ENCODE measurements at regions not wholly inside any gene's neighbourhood (a gene's known extent, or its start where the extent isn't known, plus 50 kb on each side); places are given as distances from the start of the nearest gene placed in this dataset.
"Not testable (repeated sequence)": the region's sequence is repeated elsewhere in the genome, so short reads cannot be mapped to it uniquely, and the experiment has no call there.

GRCh38 chr12:58009405-58010195 is 68.2 kb downstream of the ATP23 start:
- no peak for DNase-seq (ENCODE audit: low spot score)

DNA sequence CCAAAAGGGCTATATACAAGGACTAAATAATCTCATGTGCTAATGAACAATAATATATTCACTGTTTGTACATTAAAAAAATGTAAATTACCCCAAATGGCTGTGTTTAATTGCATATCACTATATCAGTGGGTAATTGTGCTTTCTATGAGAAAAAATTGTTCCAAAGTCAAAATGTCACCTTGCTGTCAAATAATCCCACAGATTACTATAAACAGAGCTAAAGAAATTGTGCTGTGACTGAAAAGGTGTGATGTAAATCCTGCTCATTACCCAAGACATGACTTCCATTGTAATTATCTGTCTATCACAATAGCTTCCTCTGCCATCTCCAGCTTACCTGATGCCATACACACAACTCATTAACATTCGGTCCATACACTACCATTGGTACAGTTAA is 70.3 kb downstream of the ATP23 start:
- no peak for DNase-seq (ENCODE audit: low spot score)

GRCh38 chr12:58022379-58023020 is 81.1 kb downstream of the ATP23 start:
- not testable (repeated sequence) for DNase-seq (ENCODE audit: low spot score)

- no peak for DNase-seq (ENCODE audit: low spot score)
Measured at GRCh38 chr12:58025431-58025830, 84.1 kb downstream of the ATP23 start.

DNA sequence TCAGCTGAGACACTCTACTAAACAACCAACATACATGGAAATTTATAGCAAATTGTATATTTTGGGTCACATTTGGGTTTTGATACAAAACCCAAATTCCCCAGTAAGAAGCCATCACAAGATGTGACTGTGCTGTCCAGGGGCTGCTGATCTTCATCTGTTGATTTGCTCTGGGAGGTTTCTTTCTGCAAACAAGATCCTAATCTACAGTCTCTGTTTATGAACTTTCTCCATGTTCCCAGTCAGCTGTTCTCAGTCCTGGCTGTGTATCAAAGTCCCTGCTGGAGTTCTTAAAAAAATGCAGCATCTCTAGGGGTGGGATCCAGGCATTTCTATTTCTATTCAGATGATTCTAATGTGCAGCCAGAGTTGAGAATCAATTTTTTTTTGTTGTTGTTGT is 85.1 kb downstream of the ATP23 start:
- DNase-seq (ENCODE audit: low spot score) = no peak

DNA sequence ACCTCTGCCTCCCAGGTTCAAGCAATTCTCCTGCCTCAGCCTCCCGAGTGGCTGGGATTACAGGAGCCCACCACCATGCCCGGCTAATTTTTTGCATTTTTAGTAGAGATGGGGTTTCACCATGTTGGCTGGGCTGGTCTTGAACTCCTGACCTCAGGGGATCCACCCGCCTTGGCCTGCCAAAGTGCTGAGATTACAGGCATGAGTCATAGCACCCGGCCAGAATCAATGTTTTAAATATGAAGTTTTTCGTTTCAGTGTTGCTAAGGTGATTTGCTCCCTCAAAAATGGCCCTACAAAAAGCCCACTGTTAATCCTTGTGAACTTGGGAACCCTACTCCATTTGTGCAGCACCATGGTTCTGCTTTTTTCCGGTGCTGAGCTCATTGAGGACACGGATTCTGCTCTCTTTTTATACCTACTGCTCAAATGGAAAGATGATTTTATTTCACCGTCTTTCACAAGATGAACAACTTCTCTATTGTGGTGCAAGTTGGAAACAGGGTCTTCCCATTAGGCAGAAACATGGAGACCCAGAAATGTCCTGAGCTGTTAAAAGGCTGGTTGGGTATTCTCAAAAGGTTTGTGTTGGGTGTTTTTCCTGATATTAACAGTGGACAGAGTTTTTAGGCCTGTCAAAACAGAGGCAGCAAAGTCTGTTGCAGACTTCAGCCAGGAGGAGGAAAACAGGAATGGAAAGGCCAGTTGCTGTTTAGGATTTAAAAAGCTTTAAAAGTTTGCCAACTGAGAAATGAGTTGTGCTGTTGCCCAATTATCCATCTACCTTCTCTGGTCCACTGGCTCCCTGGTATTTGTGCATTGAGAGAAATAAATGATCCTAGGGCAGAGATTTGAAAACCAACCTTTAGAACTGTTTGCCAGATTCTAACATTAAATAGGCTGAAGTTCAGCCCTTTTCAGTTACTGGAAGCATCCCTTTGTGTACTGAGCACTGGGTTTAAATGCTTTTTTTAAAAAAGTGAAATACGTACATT is 85.8 kb downstream of the ATP23 start:
- no peak for DNase-seq (ENCODE audit: low spot score)

DNA sequence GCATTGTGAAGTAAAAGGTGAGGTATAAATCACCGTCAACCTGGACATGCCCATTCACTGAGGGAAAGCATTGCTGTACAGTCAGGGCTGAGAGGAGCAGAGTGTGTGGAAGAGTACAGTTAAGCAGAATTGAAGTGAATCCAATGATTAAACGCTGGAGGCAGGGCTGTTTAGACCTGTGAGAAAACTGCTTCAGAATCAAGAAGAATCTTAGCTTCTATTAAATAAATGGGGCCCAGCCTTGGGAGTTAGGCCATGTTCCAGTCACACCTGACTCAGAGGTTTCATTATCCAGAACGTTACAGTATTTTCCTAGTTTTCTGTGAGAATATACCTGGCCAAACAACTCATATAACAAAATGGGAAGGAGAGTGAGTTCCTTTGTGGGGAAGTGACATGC is 86.9 kb downstream of the ATP23 start:
- no peak for DNase-seq (ENCODE audit: low spot score)

DNA sequence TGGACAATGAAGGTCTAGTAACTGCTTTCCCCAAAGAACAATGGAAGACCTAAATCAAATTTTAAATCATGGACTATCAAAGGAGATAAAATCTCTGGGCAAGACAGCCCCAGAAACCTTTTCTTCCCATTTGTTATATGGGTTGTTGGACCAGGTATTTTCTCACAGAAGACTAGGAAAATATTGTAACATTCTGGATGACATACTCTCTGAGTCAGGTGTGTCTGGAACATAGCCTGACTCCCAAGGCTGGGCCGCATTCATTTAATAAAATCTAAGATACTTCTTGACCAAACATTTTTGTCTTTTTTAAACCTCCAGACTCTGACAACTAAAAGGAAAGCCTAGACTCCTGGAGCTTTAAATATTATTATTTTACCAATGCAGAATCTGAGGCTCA is 87.9 kb downstream of the ATP23 start:
- DNase-seq (ENCODE audit: low spot score) = no peak

GRCh38 chr12:58030566-58031279 is 89.4 kb downstream of the ATP23 start:
- DNase-seq (ENCODE audit: low spot score) = no peak

GRCh38 chr12:58032156-58032555 is 90.8 kb downstream of the ATP23 start:
- DNase-seq (ENCODE audit: low spot score) = no peak

DNA sequence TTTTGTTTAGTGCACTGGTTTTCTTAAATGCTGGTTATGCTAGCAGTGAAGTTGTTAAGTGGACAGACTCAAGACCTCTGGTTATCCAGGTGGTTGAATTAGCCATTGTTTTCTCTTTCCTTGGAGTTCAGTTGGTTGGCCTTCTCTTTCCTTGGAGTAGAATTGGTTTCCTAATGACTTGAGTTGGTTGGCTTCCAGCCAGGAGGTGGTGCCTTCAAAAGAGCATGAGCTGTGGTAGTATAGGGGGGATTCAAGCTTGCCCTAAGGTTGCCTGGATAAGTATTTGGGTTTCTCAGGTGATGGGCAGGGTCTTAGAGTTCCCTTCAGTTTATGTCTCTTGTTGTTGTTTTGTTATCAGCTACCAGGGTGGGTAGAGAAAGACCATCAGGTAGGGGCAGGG is 92.5 kb downstream of the ATP23 start:
- no peak for DNase-seq (ENCODE audit: low spot score)

- no peak for DNase-seq (ENCODE audit: low spot score)
Measured at GRCh38 chr12:58034311-58034710, 92.9 kb downstream of the ATP23 start.

DNA sequence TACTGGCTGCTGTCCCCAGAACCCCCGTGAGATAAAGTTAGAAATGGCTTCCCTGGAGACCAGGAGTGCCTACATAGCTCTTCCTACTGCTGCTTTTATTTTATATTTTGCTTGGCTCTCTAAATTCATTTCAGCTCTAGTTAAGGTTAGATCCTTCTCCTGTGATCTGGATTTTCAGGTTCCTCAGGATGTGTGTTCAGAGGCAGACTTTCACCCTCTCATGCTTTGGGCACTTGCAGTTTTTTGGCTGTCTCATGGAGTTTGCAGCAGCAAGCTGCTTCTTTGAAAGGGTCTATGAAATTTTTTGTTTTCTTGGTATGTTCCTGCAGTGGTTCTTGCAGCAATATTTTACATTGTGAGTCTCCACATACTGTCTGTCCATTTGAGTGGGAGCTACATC is 93.3 kb downstream of the ATP23 start:
- no peak for DNase-seq (ENCODE audit: low spot score)

DNA sequence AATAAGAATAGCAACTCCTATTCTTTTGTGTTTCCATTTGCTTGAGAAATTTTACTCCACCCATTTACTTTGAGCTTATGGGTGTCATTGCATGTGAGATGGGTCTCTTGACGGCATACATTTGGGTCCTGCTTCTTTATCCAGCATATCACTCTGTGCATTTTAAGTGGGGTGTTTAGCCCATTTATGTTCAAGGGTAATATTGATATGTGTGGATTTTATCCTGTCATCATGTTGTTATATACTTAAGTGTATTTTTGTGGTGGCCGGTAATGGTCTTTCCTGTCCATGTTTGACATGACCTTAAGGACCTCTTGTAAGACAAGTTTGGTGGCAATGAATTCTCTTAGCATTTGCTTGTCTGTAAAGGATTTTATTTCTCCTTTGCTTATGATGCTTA is 100.1 kb downstream of the ATP23 start:
- DNase-seq (ENCODE audit: low spot score) = no peak

- DNase-seq (ENCODE audit: low spot score) = no peak
Measured at GRCh38 chr12:58044966-58045365, 103.6 kb downstream of the ATP23 start.

DNA sequence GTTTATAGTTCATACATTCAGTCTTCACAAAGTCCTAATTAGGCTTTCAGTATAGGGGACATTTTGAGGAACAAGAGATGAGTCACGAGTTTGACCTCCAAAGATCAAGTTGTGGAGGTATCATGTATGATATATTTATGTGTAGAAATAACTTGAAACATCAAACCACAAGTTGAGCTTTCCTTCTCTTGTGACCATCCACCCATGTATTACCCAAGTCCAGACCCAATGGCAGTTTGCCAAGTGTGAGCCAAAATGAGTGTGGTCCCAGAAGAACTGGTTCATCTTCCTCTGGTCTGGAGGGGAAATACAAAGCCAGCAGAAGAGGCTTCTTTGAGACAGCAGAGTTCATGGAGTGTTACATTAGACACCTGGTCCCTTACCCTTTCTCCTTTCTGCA is 104.9 kb downstream of the ATP23 start:
- no peak for DNase-seq (ENCODE audit: low spot score)

DNA sequence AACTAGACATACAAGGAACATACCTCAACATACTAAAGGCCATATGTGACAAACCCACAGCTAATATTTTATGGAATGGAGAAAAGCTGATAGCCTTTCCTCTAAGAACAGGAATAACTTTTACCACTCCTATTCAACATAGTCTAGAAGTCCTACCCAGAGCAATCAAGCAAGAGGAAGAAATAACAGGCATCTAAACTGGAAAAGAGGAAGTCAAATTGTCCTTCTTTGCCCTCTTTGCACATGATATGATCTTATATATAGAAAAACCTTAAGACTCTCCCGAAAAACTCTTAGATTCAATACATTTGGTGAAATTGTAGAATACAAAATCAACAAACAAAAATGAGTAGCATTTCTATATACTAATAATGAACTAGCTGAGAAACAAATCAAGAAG is 110.0 kb downstream of the ATP23 start:
- DNase-seq (ENCODE audit: low spot score) = no peak

DNA sequence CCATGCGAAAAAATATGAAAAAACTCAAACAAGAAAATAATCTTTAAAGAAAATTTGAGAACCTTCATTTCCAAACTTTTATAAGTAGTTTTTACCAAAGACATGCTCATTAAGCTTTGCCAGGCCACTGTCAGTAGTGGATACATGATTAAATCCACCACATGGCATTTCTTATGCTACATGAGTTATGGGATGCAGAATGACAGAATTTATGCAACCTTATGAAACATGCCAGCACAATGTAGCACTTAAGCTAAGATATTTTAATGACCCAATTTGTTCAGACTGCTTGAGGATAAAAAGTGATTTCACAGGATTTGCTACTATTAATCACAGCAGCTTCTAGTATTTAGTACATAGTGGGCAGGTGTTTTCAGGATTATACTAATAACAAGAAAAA is 123.3 kb downstream of the ATP23 start:
- DNase-seq (ENCODE audit: low spot score) = no peak

GRCh38 chr12:58066296-58066695 is 124.9 kb downstream of the ATP23 start:
- no peak for DNase-seq (ENCODE audit: low spot score)

GRCh38 chr12:58067610-58068387 is 126.4 kb downstream of the ATP23 start:
- DNase-seq (ENCODE audit: low spot score) = no peak

DNA sequence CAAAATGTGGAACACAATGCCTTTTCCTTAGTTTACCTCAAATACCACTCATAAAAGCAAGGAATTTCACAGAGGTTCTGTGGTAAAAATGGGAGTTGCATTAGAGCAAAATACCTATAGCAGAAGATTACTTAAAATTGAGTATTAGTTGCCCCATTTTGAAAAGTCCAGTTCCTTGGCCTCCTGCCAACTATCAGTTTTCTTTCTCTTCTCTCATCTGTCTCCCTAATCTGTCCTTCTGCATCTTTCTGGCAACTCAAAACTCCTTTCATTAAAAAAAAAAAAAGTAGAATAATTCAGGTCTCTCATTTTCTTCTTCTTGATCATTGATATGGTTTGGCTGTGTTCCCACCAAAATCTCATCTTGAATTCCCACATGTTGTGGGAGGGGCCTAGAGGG is 127.3 kb downstream of the ATP23 start:
- no peak for DNase-seq (ENCODE audit: low spot score)
